GM12864 (cell line): ENCODE measurements at regions not wholly inside any gene's neighbourhood (a gene's known extent, or its start where the extent isn't known, plus 50 kb on each side); places are given as distances from the start of the nearest gene placed in this dataset.

Experiments used
- DNase-seq: peaks from one replicate; pipeline ENCODE4 v3.0.0-alpha.2; 2011; ENCODE audit warnings: low read depth
- H3K4me3 ChIP-seq: 2 replicates; pipeline ENCODE4 v1.5.1; 2011; ENCODE audit warnings: mild to moderate bottlenecking, low read depth, low read length, control low read depth
- CTCF ChIP-seq: IDR thresholded peaks from 2 replicates; pipeline ENCODE4 v1.5.1; 2011; ENCODE audit warnings: low read depth, mild to moderate bottlenecking, moderate library complexity, low read length, control low read depth, inconsistent platforms; ENCODE audit errors: missing control alignments

DNA sequence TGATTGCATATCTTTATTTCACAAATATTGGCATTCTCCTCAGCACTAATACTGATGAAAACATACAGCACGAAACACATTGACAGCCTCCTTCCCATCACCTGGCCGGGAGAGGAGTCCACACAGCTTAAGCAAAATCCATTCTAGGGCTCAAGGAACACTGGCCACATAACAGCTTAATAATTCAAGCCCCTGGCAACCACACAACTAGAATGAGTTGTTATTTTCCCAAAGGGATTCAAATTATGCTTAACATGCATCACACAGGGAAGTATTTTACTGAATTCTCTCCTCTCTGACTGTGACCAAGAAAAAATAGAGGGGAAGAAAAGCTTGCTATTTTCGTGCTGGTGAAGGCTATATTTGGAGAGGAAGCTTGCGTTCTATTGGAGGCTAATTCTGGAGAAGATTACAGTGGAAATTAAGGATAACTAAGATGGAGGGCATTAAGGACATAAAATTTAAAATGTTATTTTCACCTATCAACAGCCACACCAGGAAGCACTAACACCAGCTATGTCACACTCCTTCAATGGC lies 198.5 kb downstream of the ADGRG6 start:
- no peak for DNase-seq
- no peak for TF ChIP-seq CTCF
- no peak overlapping the region for H3K4me3 ChIP-seq

GRCh38 chr6:142501795-142502194 lies 200.0 kb downstream of the ADGRG6 start:
- H3K4me3 ChIP-seq: no peak overlapping the region
- no peak for DNase-seq
- TF ChIP-seq CTCF: no peak

DNA sequence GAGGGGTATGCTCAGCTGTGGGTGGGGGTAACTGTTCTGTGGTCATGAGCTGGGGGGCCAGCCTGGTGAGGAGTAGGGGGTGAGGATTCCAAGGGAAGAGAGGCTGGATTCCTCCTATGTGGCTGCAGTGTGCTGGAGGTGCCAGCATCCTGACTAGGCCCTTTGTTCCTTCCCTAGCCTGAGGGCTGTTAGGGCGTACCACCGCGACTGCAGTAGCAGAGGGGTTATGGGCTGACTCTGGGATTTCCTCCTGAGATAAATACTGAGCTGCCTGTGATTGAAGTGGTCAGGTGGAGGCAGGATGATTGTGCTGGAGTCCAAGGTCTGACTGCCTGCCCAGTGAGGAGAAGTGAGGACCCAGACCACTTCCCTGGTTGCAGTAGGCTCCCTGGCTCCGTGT lies 205.3 kb downstream of the ADGRG6 start:
- no peak overlapping the region for H3K4me3 ChIP-seq
- TF ChIP-seq CTCF: no peak
- DNase-seq: no peak

- no peak for DNase-seq
- no peak for TF ChIP-seq CTCF
- H3K4me3 ChIP-seq: no peak overlapping the region
Measured at GRCh38 chr6:142510211-142510610, 208.4 kb downstream of the ADGRG6 start.

DNA sequence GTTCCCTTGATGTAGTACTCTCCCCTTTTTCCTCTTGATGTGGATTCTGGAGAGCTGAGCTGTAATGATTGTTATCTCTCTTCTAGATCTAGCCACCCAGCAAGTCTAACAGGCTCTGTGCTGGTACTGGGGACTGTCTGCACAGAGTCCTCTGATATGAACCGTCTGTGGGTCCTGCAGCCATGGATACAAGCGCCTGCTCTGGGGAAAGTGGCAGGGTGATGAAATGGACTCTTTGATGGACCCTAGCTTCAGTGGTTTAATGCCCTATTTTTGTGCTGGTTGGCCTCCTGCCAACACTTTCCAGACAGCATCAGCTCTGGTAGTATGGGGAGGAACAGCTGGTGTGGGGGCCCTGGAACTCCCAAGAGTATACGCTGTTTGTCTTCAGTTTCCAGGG lies 216.3 kb downstream of the ADGRG6 start:
- no peak for DNase-seq
- no peak for TF ChIP-seq CTCF
- H3K4me3 ChIP-seq: no peak overlapping the region

DNA sequence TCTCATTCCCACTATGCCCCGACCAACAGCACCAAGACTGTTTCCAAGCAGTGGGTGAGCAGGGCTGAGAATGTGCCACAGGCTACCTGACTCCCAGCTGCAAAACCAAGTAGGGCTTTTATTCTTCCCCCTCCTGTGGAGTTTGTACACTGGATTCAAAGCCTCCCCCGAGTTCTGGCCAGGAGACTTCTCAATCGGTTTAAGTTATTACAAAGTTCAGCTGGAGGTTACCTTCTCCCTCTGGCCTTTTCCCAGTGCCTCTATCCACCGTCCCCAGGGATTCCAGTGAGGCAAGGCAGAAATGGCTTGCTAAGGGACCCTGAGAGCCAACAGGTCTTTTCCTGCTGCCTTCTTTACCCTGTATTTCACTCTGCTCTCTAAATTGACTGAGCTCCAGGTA lies 217.0 kb downstream of the ADGRG6 start:
- no peak for DNase-seq
- H3K4me3 ChIP-seq: no peak overlapping the region
- no peak for TF ChIP-seq CTCF

- DNase-seq: no peak
- TF ChIP-seq CTCF: no peak
- H3K4me3 ChIP-seq: no peak overlapping the region
Measured at GRCh38 chr6:142521791-142522190, 220.0 kb downstream of the ADGRG6 start.
